ENCODE measurements at regions not wholly inside any gene's neighbourhood (a gene's known extent, or its start where the extent isn't known, plus 50 kb on each side); places are given as distances from the start of the nearest gene placed in this dataset.

DNA sequence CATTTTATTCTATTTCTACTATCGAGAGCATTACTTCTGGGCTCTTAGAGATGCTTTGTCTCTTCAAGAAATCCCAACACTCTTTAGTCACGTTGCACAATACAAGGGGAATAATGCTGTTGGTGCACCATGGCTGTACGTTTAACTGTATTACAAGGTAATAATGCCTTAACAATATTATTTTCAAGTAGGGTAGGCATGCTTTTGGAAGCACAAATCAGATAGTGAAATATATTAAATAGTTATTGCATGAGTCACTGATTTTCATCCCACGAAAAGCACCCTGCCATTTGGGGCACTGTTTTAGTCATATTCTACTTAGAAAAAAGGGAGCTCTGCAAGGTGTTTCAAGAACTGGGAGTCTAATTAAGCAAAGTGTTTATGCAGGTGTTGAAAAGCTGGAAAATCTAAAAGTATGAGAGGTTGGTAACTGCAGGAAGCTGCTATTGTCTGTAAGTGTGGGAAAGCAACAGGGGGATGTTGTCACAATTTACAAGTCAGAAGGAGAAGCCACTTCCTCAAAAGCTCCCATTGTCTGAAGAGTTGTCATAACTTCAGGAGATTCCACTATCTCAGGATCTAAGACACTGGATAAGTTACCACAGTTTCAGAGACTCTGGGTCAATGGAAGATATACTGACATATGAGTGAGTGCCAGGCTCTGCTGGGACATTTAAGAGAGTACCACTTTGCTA lies 218.2 kb downstream of the JRKL start:
- no peak for DNase-seq

DNA sequence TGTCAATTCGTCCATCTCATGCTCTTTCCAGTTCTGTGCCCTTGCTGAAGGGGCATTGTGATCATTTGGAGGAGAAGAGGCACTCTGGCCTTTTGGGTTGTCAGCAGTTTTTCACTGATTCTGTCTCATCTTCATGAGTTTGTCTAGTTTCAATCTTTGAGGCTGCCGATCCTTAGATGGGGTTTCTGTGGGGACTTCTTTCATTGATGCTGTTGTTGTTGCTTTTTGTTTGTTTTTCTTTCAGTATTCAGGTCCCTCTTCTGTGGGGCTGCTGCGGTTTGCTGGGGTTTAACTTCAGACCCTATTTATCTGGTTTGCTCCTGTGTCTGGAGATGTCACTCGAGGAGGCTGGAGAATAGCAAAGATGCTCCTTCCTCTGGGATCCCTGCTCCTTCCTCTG lies 224.3 kb downstream of the JRKL start:
- DNase-seq = no peak

DNA sequence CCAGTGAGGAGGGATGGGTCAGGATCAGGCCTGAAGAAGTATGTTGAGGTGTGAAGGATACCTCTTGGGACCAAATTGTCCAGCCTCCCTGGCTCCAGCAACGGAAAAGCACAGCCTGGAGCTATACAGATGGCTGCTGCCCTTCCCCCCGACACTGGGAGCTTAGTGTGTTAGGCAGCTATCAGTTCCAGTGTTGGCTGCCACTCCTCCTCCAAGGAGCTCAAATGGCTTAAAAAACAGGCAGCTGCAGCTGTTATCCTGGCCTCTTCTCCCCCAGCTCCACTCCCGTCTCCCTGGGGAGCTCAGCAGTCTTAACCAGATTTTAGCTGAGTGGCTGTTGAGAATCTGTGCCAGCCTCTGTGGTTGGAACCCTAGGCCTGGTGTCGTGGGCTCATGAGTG lies 225.0 kb downstream of the JRKL start:
- DNase-seq = no peak

DNA sequence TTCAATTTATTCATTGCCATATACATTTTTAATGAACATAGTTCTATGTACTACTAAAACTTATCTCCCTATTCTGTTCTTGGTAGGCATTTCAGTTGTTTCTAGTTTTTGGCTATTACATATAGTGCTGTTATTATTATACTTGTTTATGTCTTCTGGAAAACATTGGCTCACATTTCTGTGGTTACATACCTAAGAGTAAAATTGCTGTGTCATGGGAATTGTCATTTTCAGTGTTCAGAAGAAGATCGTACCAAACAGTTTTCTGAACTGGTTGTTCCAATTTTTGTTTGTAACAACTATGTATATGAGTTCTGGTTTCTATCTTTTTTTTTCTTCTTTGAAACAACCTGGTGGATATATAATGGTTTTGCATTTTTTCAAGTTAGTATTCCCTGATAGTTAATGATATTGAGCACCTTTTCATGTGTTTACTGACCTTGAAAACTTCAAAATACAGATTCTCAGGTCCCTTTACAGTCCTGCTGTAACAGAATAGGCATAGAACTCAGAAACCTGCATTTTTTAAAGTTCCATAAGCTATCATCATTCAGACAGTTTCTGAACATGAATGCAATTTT lies 230.7 kb downstream of the JRKL start:
- DNase-seq = no peak

DNA sequence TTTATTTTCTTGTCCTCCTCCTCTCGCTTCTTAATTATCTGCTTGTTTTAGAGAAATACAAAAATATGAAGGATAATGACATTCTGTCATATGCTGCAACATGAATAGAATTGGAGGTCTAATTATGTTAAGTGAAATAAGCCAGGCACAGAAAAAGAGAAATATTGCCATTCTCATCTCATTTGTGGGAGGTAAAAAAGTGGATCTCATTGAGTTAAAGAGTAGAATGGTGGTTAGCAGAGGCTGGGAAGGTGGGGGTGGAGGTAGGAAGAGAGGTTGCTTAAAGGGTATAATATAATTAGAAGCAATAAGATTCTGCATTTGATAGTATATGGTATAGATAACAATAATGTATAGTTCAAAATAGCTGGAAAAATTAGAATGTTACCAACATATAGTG lies 231.3 kb downstream of the JRKL start:
- DNase-seq = no peak

DNA sequence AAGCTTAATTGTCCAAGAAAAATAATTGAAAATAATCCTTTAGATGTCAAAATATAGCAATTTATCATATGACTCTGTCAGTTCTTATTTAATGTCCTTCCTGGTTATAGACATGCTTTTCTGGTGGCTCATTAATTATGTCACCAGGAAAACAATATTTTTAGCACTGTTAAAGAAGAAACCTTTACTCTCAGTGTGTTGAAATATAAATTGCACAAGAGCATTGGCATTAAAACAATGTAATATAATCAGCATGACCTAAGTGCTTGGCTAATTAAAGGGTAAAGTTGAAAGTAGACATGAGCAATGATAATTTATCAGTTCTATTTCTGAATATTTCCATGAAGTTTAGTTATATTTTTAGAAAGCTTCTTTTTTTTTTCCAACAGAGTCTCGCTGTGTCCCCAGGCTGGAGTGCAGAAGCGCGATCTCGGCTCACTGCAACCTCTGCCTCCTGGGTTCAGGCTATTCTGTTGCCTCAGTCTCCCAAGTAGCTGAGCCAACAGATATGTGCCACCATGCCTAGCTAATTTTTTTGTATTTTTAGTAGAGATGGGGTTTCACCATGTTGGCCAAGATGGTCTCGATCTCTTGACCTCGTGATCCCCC lies 232.3 kb downstream of the JRKL start:
- DNase-seq = no peak

DNA sequence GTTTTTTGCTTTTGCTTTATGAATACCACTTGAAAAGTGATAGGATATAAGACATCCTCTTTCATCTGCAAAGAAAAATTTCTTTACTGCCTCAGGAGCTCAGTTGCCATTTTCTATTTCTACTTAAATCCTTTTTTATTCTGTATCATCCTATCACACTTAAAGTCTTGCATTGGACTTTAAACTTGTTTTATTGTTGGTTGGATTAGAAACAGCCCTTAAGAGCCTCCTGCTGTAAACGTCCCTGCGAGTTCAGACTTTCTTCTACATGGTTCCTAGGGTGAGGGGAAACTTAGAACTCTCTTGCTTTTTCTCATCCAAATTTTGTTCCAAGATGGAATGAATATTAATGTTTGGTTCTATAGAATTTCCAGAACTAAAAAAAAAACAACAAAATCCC lies 234.3 kb downstream of the JRKL start:
- DNase-seq = no peak

DNA sequence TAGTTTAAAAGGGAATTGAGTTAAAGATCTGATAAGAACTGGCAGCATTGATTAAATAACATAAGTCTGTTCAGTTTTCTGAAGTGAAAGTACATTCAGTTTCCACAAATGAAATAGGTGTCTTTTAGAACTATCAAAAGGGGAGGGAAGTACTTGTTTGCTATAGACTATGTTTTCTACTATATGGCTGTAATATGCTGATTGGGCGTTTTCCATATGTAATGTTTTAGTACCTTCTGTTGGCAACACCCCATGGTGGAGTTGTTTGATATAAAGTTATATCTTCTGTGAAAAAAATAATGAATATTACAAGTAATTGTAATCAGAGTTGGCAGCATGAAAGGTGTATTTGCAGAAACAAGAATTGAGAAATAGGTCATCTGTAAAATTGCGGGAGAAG lies 237.6 kb downstream of the JRKL start:
- DNase-seq = no peak

DNA sequence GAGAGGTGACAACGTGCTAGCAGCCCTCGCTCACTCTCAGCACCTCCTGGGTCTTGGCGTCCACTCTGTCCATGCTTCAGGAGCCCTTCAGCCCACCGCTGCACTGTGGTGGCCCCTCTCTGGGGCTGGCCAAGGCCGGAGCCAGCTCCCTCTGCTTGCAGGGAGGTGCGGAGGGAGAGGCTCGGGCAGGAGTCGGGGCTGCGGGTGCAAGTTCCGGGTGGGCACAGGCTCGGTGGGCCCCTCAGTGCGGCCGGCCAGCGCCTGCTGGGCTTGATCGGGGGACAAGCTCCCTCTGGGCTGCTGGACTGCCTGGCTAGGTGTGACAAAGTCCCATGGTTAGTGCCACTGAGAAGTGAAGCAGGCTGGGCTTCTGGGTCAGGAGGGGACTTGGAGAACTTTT lies 245.8 kb downstream of the JRKL start:
- DNase-seq = no peak

DNA sequence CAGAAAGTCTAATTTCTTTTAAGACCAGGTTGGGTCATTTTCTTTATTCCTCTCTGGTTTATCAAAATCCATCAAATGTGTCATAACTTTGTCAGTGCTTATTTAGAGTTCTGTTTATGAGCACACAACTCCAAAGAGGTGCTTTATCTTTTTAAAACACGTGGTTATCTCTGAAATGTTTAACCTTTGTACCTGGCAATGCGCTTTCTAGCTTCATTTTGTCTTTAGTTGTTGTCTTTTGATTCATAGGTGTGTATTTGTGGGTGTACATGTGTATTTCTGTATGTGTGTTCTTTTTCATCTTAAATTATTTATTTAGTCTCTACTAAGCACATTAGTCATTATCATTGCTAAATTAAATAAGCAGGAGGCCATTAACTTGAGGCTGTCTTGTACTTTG lies 251.4 kb downstream of the JRKL start:
- no peak for DNase-seq

DNA sequence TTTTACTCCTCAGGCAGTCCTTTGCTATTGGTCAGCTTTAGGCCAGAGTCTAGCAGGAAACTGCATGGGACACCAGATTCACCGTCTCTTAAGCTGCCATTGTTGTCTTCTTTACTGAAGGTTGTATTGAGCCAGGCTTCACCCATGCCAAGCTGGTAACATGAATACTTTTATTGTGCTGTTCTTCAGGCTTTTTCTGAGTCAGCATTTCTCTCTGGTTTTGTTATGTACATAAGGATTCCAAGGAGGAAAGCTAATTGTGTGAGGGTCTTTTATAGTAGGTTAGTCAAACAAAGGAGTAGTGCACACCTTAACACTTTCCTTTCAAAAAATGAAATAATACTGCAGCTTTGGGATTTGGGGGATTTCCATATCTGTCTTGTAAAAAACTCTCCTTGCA lies 252.8 kb downstream of the JRKL start:
- no peak for DNase-seq

DNA sequence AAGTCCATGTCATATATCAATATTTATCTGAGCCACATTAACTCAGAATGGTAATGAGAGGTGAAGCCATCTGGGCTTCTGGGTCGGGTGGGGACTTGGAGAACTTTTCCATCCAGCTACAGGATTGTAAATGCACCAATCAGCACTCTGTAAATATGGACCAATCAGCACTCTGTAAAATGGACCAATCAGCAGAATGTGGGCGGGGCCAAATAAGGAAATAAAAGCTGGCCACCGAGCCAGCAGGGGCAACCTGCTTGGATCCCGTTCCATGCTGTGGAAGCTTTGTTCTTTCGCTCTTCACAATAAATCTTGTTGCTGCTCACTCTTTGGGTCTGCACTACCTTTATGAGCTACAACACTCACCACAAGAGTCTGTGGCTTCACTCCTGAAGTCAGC lies 253.4 kb downstream of the JRKL start:
- no peak for DNase-seq

DNA sequence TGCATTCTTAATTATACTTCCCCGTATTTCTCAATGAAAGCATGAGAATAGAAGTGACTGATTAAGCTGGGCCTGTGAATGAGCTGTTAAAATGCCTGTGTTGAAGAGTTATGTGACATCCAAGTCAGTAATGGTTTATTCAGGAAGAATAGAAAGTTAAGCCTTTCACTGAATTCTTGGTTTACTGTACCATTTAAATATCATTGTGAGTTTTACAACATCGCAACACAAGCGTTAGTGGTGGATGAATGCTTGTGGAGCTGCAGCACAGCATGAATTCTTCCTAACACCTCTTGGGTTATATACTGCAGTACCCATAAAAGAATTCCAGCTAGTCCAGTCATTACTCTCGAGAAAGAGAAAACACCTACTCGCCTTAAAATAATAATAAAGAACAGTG lies 257.8 kb downstream of the JRKL start:
- DNase-seq = no peak

DNA sequence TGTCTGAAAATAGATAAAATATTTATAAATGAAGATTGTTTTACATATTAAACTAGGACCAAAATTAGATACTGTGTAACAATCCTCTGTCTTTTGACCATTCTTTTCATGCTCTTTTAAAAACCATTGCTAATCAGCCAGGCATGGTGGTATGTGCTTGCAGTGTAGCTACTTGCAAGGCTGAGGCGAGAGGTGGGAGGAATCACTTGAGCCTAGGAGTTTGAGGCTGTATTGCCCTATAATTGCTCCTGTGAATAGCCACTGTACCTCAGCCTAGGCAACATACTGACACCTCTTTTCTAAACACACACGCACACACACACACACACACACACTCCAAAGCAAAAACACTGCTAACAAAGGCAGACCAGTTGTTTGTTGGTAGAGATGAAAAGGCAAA lies 259.2 kb downstream of the JRKL start:
- no peak for DNase-seq

DNA sequence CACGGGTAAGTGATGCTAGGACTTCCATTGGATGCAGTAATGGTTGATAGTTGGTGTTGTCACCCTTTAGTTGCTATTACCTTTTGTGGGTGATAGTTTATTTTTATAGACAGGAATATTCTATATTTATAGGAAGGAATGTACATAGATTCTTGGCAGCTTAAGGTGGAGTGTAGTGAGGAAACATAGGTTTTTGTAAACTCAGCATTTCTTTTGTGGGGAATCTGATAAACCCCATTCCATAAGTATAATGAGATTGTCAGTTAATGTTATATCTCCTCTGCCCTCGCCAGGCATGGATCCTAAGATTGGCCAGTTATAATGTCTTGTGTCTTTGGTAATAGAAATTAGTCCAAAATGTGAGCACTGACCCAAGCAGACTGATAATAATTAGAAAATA lies 262.7 kb downstream of the JRKL start:
- no peak for DNase-seq

DNA sequence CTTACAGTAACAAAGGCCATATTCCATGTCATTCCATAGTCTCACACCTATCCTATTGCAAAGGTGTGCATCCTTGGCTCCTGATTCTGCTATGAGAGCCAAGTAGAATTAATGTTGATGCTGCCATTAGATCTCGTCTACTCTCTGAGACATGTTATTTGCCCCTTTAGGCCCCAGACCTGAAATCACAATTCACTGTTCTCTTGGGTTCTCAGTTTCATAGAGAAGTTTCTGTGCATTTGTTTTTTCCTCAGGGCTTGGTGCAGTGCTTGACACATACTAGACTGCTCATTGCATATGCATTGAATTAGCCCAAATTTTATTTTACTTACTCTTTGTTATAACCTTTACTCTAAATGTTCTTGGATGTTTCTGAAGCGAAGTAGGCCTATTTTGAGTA lies 265.7 kb downstream of the JRKL start:
- DNase-seq = no peak

DNA sequence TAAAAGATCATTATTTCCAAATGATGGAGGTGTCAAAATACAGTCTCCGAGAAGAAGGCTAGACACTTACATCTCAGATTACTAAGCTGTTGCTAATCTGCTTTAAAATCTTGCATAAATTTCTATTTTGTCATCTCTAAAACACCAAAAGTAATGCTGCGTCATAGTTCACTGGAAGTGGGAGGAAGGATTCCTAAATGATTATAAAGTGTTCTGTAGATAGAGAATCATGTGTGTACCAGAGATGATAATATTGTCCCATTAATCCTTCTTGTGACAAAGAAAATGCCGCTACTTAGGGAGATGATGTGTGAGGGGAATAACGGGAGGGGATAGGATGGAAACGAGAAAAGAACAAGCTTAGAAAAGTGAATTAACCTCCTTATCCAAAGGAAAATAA lies 268.6 kb downstream of the JRKL start:
- DNase-seq = no peak

DNA sequence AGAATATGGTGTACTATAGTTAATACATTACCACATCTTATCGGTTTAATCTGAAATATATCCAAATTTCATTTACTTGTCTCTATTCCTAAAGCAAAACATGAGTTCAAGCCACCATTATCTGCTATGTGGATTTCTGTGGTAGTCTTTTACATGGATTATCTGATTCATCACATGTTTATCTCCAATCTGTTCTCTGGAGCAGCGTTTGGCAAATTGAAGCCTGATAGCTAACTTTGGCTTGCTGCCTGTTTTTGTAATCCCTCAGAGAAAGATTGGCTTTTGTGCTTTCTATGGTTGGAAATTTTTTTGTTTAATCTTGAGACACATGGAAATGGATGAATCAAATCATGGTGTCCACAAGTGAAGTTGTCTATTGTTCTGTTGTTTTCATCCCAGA lies 274.3 kb downstream of the JRKL start:
- no peak for DNase-seq

DNA sequence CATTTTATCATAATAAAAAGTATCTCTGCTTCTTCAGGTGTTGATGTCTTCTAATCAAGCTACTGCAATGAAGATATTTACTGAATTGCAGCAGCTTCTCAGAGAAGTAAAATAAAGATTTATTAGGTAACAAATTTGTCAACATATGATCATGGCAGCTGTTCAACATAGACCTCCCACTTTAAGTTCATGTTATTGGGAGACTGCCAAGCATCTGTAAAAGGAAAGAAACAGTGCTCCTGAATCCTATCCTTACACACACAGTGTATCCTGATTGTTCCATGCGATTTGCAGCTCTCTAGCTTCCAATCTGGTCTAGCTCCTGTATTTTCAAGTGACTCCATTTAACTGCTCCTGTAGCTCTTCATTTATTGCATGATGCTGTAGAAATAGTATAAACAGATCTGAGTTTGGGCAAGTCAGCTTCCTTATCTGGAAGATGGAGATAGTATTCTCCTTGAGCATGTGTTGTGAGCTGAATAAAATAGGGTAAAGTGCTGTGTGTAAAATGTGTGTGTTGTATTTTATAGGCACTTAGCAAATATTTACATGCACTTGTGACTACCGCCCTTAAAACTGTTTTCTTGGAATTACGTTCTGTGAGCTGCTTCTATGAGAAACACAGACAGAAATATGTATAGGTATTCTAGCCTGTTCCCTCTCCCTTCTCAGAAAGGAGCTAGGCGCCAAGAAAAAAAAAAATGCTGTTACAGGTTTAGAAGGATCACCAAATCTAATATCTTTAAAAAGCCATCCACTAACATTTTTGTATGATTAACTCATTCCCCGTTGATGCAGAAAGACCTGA lies 290.6 kb downstream of the JRKL start:
- DNase-seq = no peak

DNA sequence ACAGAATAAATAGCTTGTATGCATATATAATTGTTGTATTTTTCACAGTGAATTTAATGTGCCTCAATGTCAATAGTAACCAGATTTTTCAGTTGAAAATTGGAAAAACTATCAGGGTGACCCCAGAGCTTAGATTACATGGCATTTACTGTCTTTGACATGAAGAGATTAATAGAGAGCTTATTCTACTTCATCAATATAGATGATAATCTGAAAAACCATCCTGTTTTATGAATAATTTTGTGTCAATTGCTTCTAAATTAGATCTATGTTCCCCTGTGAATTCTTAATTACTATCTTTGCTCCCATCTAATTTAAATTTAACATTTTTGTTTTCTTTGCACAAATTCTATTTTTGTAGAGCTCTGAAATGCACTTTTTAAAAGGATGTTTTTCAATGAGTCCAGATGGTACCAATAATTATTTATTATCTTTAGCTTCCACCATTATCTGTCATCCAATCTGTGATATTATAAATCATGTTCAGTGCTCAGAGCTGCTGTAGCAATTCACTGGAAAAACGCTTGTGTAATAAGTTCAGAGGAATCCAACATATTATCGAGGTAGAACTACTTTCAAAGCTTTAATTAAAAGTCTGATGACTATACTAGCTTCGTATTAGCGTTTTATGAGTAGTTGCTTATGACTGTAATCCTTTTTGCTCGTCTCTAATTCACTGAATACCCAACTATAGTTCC lies 291.4 kb downstream of the JRKL start:
- no peak for DNase-seq

DNA sequence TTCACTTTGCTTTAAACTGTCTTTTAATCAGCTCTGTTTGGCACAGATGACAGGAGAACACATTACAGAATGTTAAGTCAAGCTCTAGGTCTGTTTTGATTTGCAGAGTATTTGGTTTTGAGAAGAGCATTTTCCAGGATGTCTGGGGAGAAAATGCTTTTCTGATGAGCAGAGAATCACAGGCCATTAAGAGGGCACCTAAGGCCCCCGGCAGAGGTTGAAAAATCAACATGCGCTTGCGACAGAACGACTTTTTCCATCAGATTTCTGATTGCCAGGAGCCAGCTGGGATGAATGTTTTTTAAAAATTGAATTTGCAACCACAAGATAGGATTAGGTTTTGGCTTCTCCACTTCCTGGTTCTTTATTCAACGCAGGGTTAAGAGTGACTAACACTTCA lies 304.5 kb downstream of the JRKL start:
- no peak for DNase-seq

DNA sequence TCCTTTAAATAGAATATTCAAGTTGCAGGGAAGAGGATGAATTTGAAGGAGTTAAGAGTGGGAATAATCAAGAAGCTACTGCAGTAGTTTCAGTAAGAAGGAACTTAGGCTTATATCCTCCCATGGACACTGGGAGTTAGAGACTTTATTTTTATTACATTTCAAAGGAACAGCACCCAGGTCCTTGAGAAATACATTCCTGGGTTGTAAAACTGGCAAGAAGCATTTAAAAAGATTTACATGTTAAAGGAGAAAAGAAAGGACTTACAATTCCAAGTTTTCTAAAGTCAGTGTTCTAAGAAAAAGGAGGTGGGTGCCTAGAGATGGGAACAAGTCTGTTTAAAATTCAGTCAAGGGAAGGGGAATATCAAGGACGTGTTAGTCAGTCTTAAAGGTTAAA lies 306.9 kb downstream of the JRKL start:
- DNase-seq = no peak
